ENCODE measurements at regions not wholly inside any gene's neighbourhood (a gene's known extent, or its start where the extent isn't known, plus 50 kb on each side); places are given as distances from the start of the nearest gene placed in this dataset.

- TF ChIP-seq POLR2AphosphoS5 (IDR thresholded peaks at IDR 0.05; ENCODE audit: borderline replicate concordance, low read depth, low read length) (no peak), EZH2 (IDR thresholded peaks at IDR 0.05) (no peak)
Observed at GRCh38 chr7:131845573-131846314, 289.3 kb upstream of the PODXL start.
